Activated naive CD4-positive, alpha-beta T cell treated with anti-CD3 and anti-CD28 coated beads, Interleukin-2, amount 50 U/mL, for 24 hours (primary cell): ENCODE measurements at regions not wholly inside any gene's neighbourhood (a gene's known extent, or its start where the extent isn't known, plus 50 kb on each side); places are given as distances from the start of the nearest gene placed in this dataset.

Source experiments
- H3K27ac Mint-ChIP-seq: one replicate; pipeline ENCODE4 v1.8.0; 2021; ENCODE audit warnings: mild to moderate bottlenecking, mixed read lengths
- H3K27me3 Mint-ChIP-seq: one replicate; pipeline ENCODE4 v1.8.0; 2021; ENCODE audit warnings: mixed read lengths
- H3K36me3 Mint-ChIP-seq: one replicate; pipeline ENCODE4 v1.8.0; 2021; ENCODE audit warnings: mixed read lengths
- H3K4me1 Mint-ChIP-seq: one replicate; pipeline ENCODE4 v1.8.0; 2021; ENCODE audit warnings: mixed read lengths
- H3K4me3 Mint-ChIP-seq: one replicate; pipeline ENCODE4 v1.8.0; 2021; ENCODE audit warnings: mild to moderate bottlenecking, mixed read lengths
- H3K9me3 Mint-ChIP-seq: one replicate; pipeline ENCODE4 v1.8.0; 2021; ENCODE audit warnings: mixed read lengths

- no peak overlapping the region for H3K27ac Mint-ChIP-seq
- no peaks in the 10 kb centered on the region for H3K36me3 Mint-ChIP-seq
- H3K9me3 Mint-ChIP-seq = peaks cover 7% of the 10 kb centered on the region
- no peak overlapping the region for H3K4me3 Mint-ChIP-seq
- H3K27me3 Mint-ChIP-seq = peaks cover 4% of the 10 kb centered on the region
- no peaks in the 10 kb centered on the region for H3K4me1 Mint-ChIP-seq
These were observed 352.9 kb downstream of the CTTN start for GRCh38 chr11:70751142-70751734.

DNA sequence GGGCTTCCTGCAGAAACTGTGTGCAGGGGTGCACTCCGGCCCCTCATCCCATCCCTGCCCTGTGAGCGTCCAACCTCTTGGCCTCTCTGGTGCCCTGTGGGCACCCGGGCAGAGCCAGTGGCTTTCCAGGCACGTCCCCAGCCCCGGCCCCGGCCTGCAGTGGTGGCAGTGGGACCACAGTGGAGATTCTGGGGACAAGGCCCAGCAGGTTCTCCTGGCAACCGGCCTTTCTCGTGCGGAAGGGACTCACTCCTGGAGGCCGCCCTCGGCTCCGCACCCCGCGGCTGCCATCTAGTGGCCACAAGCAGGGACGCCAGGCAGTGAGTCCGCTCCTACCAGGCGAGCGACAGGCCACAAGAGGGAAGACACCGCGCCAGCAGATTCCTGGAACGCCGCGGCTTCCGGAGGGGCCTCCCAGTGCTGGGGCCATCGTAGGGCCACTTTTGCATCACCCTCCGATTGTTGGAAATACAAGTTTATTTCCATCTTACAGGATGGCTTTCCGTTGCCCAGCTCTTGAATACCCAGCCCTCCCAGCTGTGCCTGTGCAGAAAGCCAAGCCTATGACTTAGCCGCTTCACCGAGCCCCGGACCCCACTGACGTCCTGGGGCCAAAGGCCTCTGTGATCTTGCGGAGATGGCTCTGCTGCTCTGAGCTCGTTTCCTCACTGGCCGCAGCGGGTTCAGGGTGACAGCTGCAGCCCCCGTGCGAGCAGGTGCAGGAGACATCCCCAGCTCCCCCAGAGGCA, 357.3 kb downstream of the CTTN start:
- Mint-ChIP-seq H3K27me3 (peaks cover 6% of the 10 kb centered on the region), H3K9me3 (peaks cover 9% of the 10 kb centered on the region), H3K27ac (no peak overlapping the region), H3K4me3 (no peak overlapping the region), H3K4me1 (no peaks in the 10 kb centered on the region), H3K36me3 (no peaks in the 10 kb centered on the region)

DNA sequence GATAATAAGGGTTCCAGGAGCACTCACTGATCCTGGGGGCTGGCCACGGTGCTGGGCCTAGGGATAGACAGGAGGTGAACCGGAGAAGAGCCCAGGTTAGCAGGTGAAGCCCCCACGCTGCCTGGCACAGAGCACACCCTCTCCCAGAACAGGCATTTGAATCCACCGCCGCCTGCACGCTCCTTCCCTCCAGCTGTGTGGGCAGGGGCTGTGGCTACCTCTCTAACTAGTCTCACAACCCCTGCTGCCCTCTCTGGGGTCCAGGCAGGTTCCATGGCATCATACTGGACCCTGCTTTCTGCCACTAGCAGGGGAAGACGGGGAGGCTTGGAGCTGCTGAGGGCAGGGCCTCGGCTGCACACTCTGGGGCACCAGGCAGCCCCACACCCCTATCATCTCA, 358.0 kb downstream of the CTTN start:
- H3K4me1 Mint-ChIP-seq = no peaks in the 10 kb centered on the region

GRCh38 chr11:70756756-70757155, 358.4 kb downstream of the CTTN start:
- H3K36me3 Mint-ChIP-seq = no peaks in the 10 kb centered on the region
- peaks cover 8% of the 10 kb centered on the region for H3K27me3 Mint-ChIP-seq
- H3K4me3 Mint-ChIP-seq = no peak overlapping the region
- peaks cover 8% of the 10 kb centered on the region for H3K9me3 Mint-ChIP-seq
- H3K27ac Mint-ChIP-seq = no peak overlapping the region
- no peaks in the 10 kb centered on the region for H3K4me1 Mint-ChIP-seq

More for the DNA sequence above, 358.0 kb downstream of the CTTN start:
- Mint-ChIP-seq H3K27ac (no peak overlapping the region), H3K27me3 (peaks cover 8% of the 10 kb centered on the region), H3K9me3 (peaks cover 8% of the 10 kb centered on the region), H3K4me3 (no peak overlapping the region), H3K36me3 (no peaks in the 10 kb centered on the region)

GRCh38 chr11:70757241-70757640, 358.9 kb downstream of the CTTN start:
- H3K27ac Mint-ChIP-seq = no peak overlapping the region
- H3K36me3 Mint-ChIP-seq = no peaks in the 10 kb centered on the region
- H3K27me3 Mint-ChIP-seq = peaks cover 8% of the 10 kb centered on the region
- H3K4me3 Mint-ChIP-seq = no peak overlapping the region
- H3K4me1 Mint-ChIP-seq = no peaks in the 10 kb centered on the region
- H3K9me3 Mint-ChIP-seq = peaks cover 8% of the 10 kb centered on the region

GRCh38 chr11:70758206-70758605, 359.9 kb downstream of the CTTN start:
- Mint-ChIP-seq H3K4me3 (no peak overlapping the region), H3K36me3 (no peaks in the 10 kb centered on the region), H3K27ac (no peak overlapping the region), H3K9me3 (peaks cover 8% of the 10 kb centered on the region), H3K4me1 (no peaks in the 10 kb centered on the region), H3K27me3 (peaks cover 8% of the 10 kb centered on the region)

GRCh38 chr11:70759846-70760245, 361.5 kb downstream of the CTTN start:
- Mint-ChIP-seq H3K4me1 (no peaks in the 10 kb centered on the region), H3K27me3 (peaks cover 8% of the 10 kb centered on the region), H3K4me3 (no peak overlapping the region), H3K36me3 (no peaks in the 10 kb centered on the region), H3K9me3 (peaks cover 8% of the 10 kb centered on the region), H3K27ac (no peak overlapping the region)

GRCh38 chr11:70760416-70761020, 362.2 kb downstream of the CTTN start:
- no peaks in the 10 kb centered on the region for H3K36me3 Mint-ChIP-seq
- peaks cover 8% of the 10 kb centered on the region for H3K9me3 Mint-ChIP-seq
- no peak overlapping the region for H3K27ac Mint-ChIP-seq
- H3K4me1 Mint-ChIP-seq = no peaks in the 10 kb centered on the region
- H3K4me3 Mint-ChIP-seq = no peak overlapping the region
- peaks cover 8% of the 10 kb centered on the region for H3K27me3 Mint-ChIP-seq

- H3K9me3 Mint-ChIP-seq = peaks cover 8% of the 10 kb centered on the region
- H3K36me3 Mint-ChIP-seq = no peaks in the 10 kb centered on the region
- H3K4me3 Mint-ChIP-seq = no peak overlapping the region
- H3K4me1 Mint-ChIP-seq = no peaks in the 10 kb centered on the region
- H3K27me3 Mint-ChIP-seq = peaks cover 8% of the 10 kb centered on the region
- no peak overlapping the region for H3K27ac Mint-ChIP-seq
These were observed 363.0 kb downstream of the CTTN start for GRCh38 chr11:70761094-70761907.

GRCh38 chr11:70761908-70762337, 363.6 kb downstream of the CTTN start:
- H3K36me3 Mint-ChIP-seq = no peaks in the 10 kb centered on the region
- H3K9me3 Mint-ChIP-seq = peaks cover 8% of the 10 kb centered on the region
- no peak overlapping the region for H3K27ac Mint-ChIP-seq
- H3K4me3 Mint-ChIP-seq = no peak overlapping the region
- H3K27me3 Mint-ChIP-seq = peaks cover 4% of the 10 kb centered on the region
- H3K4me1 Mint-ChIP-seq = no peaks in the 10 kb centered on the region

DNA sequence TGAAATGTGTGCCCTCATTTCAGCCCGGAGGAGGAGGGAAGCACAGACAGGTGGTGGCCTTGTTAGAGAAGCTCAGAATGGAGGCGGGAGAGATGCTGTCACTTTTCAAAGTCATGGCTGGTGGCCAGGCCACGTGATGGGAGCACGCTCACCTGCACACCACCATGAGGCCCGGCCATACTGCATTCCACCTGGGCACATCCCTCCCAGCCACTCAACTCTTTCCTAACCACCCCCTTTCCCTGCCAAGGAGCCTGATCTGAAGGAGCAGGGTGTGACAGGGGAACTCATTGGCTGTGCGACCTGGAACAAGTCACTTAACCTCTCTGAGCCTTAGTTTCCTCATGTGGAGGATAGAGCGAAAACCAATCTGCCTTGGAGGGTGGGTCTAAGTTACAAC, 364.5 kb downstream of the CTTN start:
- Mint-ChIP-seq H3K27me3 (peaks cover 4% of the 10 kb centered on the region), H3K9me3 (peaks cover 8% of the 10 kb centered on the region), H3K36me3 (no peaks in the 10 kb centered on the region), H3K27ac (no peak overlapping the region), H3K4me1 (no peaks in the 10 kb centered on the region), H3K4me3 (no peak overlapping the region)

GRCh38 chr11:70763606-70764005, 365.3 kb downstream of the CTTN start:
- no peak overlapping the region for H3K27ac Mint-ChIP-seq
- H3K4me1 Mint-ChIP-seq = no peaks in the 10 kb centered on the region
- H3K36me3 Mint-ChIP-seq = no peaks in the 10 kb centered on the region
- H3K9me3 Mint-ChIP-seq = peaks cover 8% of the 10 kb centered on the region
- peaks cover 3% of the 10 kb centered on the region for H3K27me3 Mint-ChIP-seq
- H3K4me3 Mint-ChIP-seq = no peak overlapping the region

- Mint-ChIP-seq H3K36me3 (no peaks in the 10 kb centered on the region), H3K27me3 (peaks cover 3% of the 10 kb centered on the region), H3K4me3 (no peak overlapping the region)
These were observed 366.1 kb downstream of the CTTN start for GRCh38 chr11:70764356-70764905.

DNA sequence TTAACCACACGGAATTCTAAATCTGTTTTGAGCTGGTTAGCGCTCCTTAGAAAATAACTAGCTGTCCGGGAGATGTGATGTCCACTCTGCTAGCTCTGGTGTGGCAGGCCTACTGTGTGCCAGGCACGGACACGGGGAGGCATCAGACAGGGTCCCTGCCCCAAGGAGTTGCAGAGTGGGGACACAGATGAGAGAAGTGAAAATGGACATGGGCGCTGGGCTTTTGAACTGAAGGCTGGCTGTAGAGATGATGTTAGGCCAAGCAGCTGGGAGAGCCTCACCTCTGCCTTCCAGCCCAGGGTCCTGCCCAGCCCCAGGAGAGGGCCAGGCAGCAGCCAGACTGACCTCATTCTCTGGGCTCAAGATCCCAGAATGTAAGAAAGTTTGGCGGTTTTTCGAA, 368.6 kb downstream of the CTTN start:
- Mint-ChIP-seq H3K4me3 (no peak overlapping the region), H3K27ac (no peak overlapping the region), H3K4me1 (no peaks in the 10 kb centered on the region), H3K27me3 (peaks cover 2% of the 10 kb centered on the region), H3K9me3 (no peaks in the 10 kb centered on the region), H3K36me3 (no peaks in the 10 kb centered on the region)

More at GRCh38 chr11:70764356-70764905, 366.1 kb downstream of the CTTN start:
- H3K9me3 Mint-ChIP-seq = peaks cover 8% of the 10 kb centered on the region
- H3K27ac Mint-ChIP-seq = no peak overlapping the region
- no peaks in the 10 kb centered on the region for H3K4me1 Mint-ChIP-seq

- H3K27ac Mint-ChIP-seq = no peak overlapping the region
- peaks cover 2% of the 10 kb centered on the region for H3K27me3 Mint-ChIP-seq
- H3K4me1 Mint-ChIP-seq = no peaks in the 10 kb centered on the region
- no peaks in the 10 kb centered on the region for H3K36me3 Mint-ChIP-seq
- no peaks in the 10 kb centered on the region for H3K9me3 Mint-ChIP-seq
- no peak overlapping the region for H3K4me3 Mint-ChIP-seq
These were observed 370.2 kb downstream of the CTTN start for GRCh38 chr11:70768346-70769095.
